Right lobe of liver (tissue), 6 donors: ENCODE measurements at regions not wholly inside any gene's neighbourhood (a gene's known extent, or its start where the extent isn't known, plus 50 kb on each side); places are given as distances from the start of the nearest gene placed in this dataset.

Source experiments
- ATAC-seq, 4 donors: fragments of 200-7000 bp; cut with Tn5 transposase; one replicate each; pipeline ENCODE4 v1.9.1; 2020; ENCODE audit warnings: mild to moderate bottlenecking in 4 of 4, moderate library complexity in 4 of 4
- DNase-seq, 3 donors: peaks; one replicate each; pipeline ENCODE4 v3.0.0-alpha.2; 2020
- H3K27ac ChIP-seq, 3 donors: fragments of 200-600 bp; one replicate each; pipeline ENCODE4 v1.8.0; 2022
- H3K27me3 ChIP-seq, 2 donors: fragments of 200-600 bp; one replicate each; pipeline ENCODE4 v1.8.0; 2022
- H3K36me3 ChIP-seq, 4 donors: fragments of 200-600 bp; sonication (generic) in 1 of 4; one replicate each; pipeline versions ENCODE4 v1.5.1 to v1.8.0; 2017 to 2022; ENCODE audit warnings: control low read depth in 1 of 4
- H3K4me1 ChIP-seq, 4 donors: fragments of 200-600 bp; sonication (generic) in 1 of 4; one replicate each; pipeline versions ENCODE4 v1.5.1 to v1.8.0; 2017 to 2022; ENCODE audit warnings: control low read depth in 1 of 4
- H3K4me3 ChIP-seq, 3 donors: fragments of 200-600 bp; one replicate each; pipeline ENCODE4 v1.8.0; 2022
- H3K9me3 ChIP-seq, 4 donors: fragments of 200-600 bp; sonication (generic) in 1 of 4; one replicate each; pipeline versions ENCODE4 v1.5.1 to v1.8.0; 2017 to 2022; ENCODE audit warnings: control low read depth in 1 of 4
- CTCF ChIP-seq, 4 donors: fragments of 200-600 bp in 3 of 4; fragments of 450-650 bp in 1 of 4; IDR thresholded peaks; one replicate each; pipeline versions ENCODE4 v1.5.1 to v1.8.0; 2016 to 2022; ENCODE audit warnings: antibody characterized with exemption in 4 of 4, mild to moderate bottlenecking in 2 of 4
- POLR2A ChIP-seq: fragments of 450-650 bp; IDR thresholded peaks from one replicate; pipeline ENCODE4 v1.6.1; 2017; ENCODE audit warnings: antibody characterized with exemption, mild to moderate bottlenecking
- WGBS: methylation state at CpG from one replicate; pipeline ENCODE4 v1.1.6; 2018; ENCODE audit warnings: low coverage, low lambda C conversion rate; ENCODE audit not compliant: insufficient coverage; ENCODE audit errors: missing lambda C conversion rate; 5-methylcytosine and 5-hydroxymethylcytosine counted together
- intact Hi-C, 2 donors: fragments of 100-400 bp; cut with DNase I; formaldehyde crosslinking; loops; one replicate each; pipeline versions ENCODE4 v1.11.2 to v1.14.1; 2022
- donor health status: DM: no; HTN: yes; CAD: no.
- donor health status: DM: no; HTN: no; CAD: no.
- donor health status: DM: no; HTN: no; CAD: no.
- donor health status: DM: no; HTN: yes; CAD: no.
- donor health status: DM: no; HTN: yes; CAD: no.

- WGBS, result 84% methylated on average over 3 of the region's 10 CpGs
- no peak for TF ChIP-seq CTCF (IDR thresholded peaks at IDR 0.05)
- TF ChIP-seq POLR2A, result no peak
- Histone ChIP-seq H3K9me3 (no peaks in the 10 kb centered on the region), H3K36me3 (no peaks in the 10 kb centered on the region), H3K27ac (no peak overlapping the region), H3K27me3 (no peaks in the 10 kb centered on the region), H3K4me3 (no peak overlapping the region), H3K4me1 (no peaks in the 10 kb centered on the region)
- intact Hi-C loops, result no loop called here
- DNase-seq (no peak), ATAC-seq (no peak)
These were observed 186.5 kb downstream of the RTP5 start for GRCh38 chr2:242056026-242056425.

GRCh38 chr2:242056785-242057184 is 187.3 kb downstream of the RTP5 start:
- no peak for TF ChIP-seq CTCF (IDR thresholded peaks at IDR 0.05)
- no peak for TF ChIP-seq POLR2A
- ATAC-seq, result no peak
- intact Hi-C loops, result no loop called here
- WGBS, result 61% methylated on average over 4 of the region's 11 CpGs
- no peaks in the 10 kb centered on the region for H3K36me3 ChIP-seq
- H3K4me3 ChIP-seq, result no peak overlapping the region
- H3K27me3 ChIP-seq, result no peaks in the 10 kb centered on the region
- no peak for DNase-seq
- no peak overlapping the region for H3K27ac ChIP-seq
- H3K9me3 ChIP-seq, result no peaks in the 10 kb centered on the region
- no peaks in the 10 kb centered on the region for H3K4me1 ChIP-seq

- DNase-seq, result no peak
These were observed 188.0 kb downstream of the RTP5 start for GRCh38 chr2:242057379-242058040.

DNA sequence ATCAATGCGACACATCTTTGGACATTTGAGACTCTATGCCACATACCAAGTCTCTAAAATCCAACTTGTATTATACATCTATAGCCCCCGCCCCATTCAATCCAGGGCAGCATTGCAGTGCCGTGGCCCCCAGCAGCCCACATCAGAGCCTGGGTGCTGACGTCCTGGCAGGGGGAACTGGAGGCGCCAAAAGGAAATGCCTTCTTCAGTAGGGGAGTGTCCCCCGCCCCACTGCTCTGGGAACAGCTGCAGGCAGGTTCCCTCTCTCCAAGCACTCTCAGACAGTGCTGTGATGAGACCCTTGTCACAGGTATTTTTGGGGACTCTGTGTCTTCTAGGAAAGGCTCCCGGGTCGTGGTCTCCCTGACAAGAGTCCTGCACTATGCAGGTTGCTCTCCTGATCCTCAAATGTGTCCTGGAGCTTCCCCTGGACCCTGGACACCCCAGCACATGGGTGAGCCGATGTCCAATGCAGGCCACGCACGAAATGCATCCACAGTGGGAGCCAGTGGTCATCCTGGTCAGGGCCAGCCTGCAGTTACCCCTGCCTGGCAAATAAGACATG is 188.7 kb downstream of the RTP5 start:
- H3K4me1 ChIP-seq, result no peaks in the 10 kb centered on the region
- 72% methylated on average over 4 of the region's 11 CpGs for WGBS
- ATAC-seq (no peak), DNase-seq (no peak)
- no peaks in the 10 kb centered on the region for H3K9me3 ChIP-seq
- intact Hi-C loops, result no loop called here
- H3K36me3 ChIP-seq, result no peaks in the 10 kb centered on the region
- TF ChIP-seq POLR2A, result no peak
- no peaks in the 10 kb centered on the region for H3K27me3 ChIP-seq
- H3K27ac ChIP-seq, result no peak overlapping the region
- H3K4me3 ChIP-seq, result no peak overlapping the region

More at GRCh38 chr2:242057379-242058040, 188.0 kb downstream of the RTP5 start:
- Histone ChIP-seq H3K27me3 (no peaks in the 10 kb centered on the region), H3K9me3 (no peaks in the 10 kb centered on the region), H3K36me3 (no peaks in the 10 kb centered on the region), H3K4me3 (no peak overlapping the region), H3K27ac (no peak overlapping the region), H3K4me1 (no peaks in the 10 kb centered on the region)
- WGBS, result 90% methylated on average over 11 of the region's 19 CpGs
- ATAC-seq, result no peak
- TF ChIP-seq CTCF (IDR thresholded peaks at IDR 0.05), result no peak
- TF ChIP-seq POLR2A, result no peak
- intact Hi-C loops, result no loop called here

DNA sequence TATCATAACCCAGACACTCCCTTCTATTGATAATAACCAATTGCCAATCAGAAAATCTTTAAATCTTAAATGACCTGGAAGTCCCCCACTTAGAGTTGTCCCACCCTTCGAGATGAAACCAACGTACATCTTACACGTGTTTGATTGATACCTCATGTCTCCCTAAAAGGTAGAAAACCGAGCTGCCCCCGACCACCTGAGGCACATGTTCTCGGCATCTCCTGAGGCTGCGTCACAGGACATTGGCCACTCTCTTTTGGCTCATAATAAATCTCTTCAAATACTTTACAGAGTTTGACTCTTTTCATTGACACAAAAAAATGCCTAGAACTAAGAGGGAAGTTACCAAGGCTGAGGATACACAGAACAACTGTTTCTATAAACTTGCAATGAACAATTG is 190.0 kb downstream of the RTP5 start:
- intact Hi-C loops, result no loop called here
- DNase-seq (no peak), ATAC-seq (no peak)
- H3K4me1 ChIP-seq, result no peaks in the 10 kb centered on the region
- TF ChIP-seq CTCF (IDR thresholded peaks at IDR 0.05) (no peak), POLR2A (no peak)
- H3K4me3 ChIP-seq, result no peak overlapping the region
- H3K36me3 ChIP-seq, result no peaks in the 10 kb centered on the region
- no peak overlapping the region for H3K27ac ChIP-seq
- no peaks in the 10 kb centered on the region for H3K27me3 ChIP-seq
- 90% methylated on average over 7 of the region's 7 CpGs for WGBS
- no peaks in the 10 kb centered on the region for H3K9me3 ChIP-seq
